Adipocyte (in vitro differentiated cells): ENCODE measurements at regions not wholly inside any gene's neighbourhood (a gene's known extent, or its start where the extent isn't known, plus 50 kb on each side); places are given as distances from the start of the nearest gene placed in this dataset.

ENCODE experiments used
- DNase-seq: peaks from one replicate; pipeline ENCODE4 v3.0.0-alpha.2; 2015; ENCODE audit warnings: low read depth
- H3K27me3 ChIP-seq: replicated peaks from 2 replicates; pipeline ENCODE4 v1.7.0; 2013; ENCODE audit warnings: mild to moderate bottlenecking, low read length, moderate library complexity; ENCODE audit not compliant: control insufficient read depth, insufficient read depth
- H3K36me3 ChIP-seq: 2 replicates; pipeline ENCODE4 v1.7.0; 2013; ENCODE audit warnings: low read length, mild to moderate bottlenecking, moderate library complexity; ENCODE audit not compliant: control insufficient read depth, insufficient read depth, severe bottlenecking
- H3K4me1 ChIP-seq: 2 replicates; pipeline ENCODE4 v1.7.0; 2013; ENCODE audit warnings: mild to moderate bottlenecking, low read length, moderate library complexity; ENCODE audit not compliant: control insufficient read depth, insufficient read depth
- H3K4me3 ChIP-seq: 2 replicates; pipeline ENCODE4 v1.7.0; 2013; ENCODE audit warnings: mild to moderate bottlenecking, low read length, moderate library complexity
- H3K9ac ChIP-seq: 2 replicates; pipeline ENCODE4 v1.7.0; 2013; ENCODE audit warnings: mild to moderate bottlenecking, low read length, moderate library complexity
- H3K9me3 ChIP-seq: 2 replicates; pipeline ENCODE4 v1.7.0; 2013; ENCODE audit warnings: mild to moderate bottlenecking, low read length, moderate library complexity; ENCODE audit not compliant: control insufficient read depth

- Histone ChIP-seq H3K36me3 (no peaks in the 10 kb centered on the region), H3K4me3 (no peak overlapping the region), H3K9me3 (no peaks in the 10 kb centered on the region), H3K9ac (no peak overlapping the region), H3K4me1 (no peaks in the 10 kb centered on the region), H3K27me3 (no peaks in the 10 kb centered on the region)
- no peak for DNase-seq
These were observed 523.0 kb downstream of the BCL11B start for GRCh38 chr14:98748966-98749365.

DNA sequence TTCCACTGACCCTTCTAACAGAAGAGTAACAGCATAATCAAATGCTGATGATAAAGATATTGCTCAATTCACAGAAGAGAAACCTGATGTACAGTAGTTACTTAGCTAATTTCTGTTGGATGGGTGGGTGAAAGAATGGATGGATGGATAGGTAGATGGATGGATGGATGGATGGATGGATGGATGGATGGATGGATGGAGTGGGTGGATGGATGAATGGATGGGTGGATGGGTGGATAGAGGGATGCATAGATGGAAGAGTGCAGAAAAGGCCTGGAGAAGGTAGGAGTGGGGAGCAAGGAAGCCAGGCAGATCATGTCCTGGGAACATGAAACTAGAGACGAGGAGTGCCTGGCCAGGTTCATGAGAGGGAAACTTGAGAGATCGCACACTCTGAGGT lies 520.9 kb downstream of the BCL11B start:
- H3K9me3 ChIP-seq = peaks cover 7% of the 10 kb centered on the region
- H3K27me3 ChIP-seq = no peaks in the 10 kb centered on the region
- H3K9ac ChIP-seq = no peak overlapping the region
- no peaks in the 10 kb centered on the region for H3K36me3 ChIP-seq
- H3K4me1 ChIP-seq = no peaks in the 10 kb centered on the region
- no peak for DNase-seq
- no peak overlapping the region for H3K4me3 ChIP-seq

- H3K9ac ChIP-seq = no peak overlapping the region
- no peak for DNase-seq
- H3K4me1 ChIP-seq = no peaks in the 10 kb centered on the region
- no peak overlapping the region for H3K4me3 ChIP-seq
- no peaks in the 10 kb centered on the region for H3K27me3 ChIP-seq
- H3K36me3 ChIP-seq = no peaks in the 10 kb centered on the region
- peaks cover 14% of the 10 kb centered on the region for H3K9me3 ChIP-seq
These were observed 519.3 kb downstream of the BCL11B start for GRCh38 chr14:98752660-98753059.

DNA sequence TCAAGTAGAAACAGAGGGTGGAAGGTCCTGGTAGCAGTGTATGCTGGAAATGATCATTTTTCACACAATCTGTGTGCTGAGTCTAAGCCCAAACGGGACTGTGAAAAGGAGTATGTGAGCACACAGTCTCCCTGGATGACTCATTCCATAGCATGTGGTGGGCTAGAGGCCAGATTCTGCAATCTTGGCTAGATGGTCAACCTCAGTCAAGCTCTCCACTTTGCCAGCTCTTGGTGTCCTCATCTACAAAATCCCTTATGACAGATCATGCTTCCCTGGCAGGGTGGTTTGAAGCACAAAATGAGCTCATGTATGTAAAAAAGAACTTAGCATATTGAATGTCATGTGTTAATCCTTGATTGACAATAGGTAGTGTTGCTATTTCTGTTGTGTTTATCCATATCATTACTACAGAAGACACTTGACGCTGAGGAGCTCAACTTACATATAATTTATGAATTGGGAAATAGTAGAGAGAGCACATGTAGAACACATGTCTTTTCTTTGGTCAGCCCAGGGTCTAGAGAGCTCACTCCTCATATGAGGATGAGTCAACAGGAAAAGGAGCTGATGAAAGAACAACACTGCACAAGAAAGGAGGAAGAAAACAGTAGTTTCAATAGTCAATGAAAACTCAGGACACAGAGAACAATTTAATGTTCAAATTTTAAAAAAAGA lies 517.5 kb downstream of the BCL11B start:
- peaks cover 14% of the 10 kb centered on the region for H3K9me3 ChIP-seq
- H3K9ac ChIP-seq = no peak overlapping the region
- H3K4me1 ChIP-seq = no peaks in the 10 kb centered on the region
- DNase-seq = no peak
- no peaks in the 10 kb centered on the region for H3K36me3 ChIP-seq
- H3K4me3 ChIP-seq = no peak overlapping the region
- no peaks in the 10 kb centered on the region for H3K27me3 ChIP-seq

GRCh38 chr14:98756749-98757148 lies 515.2 kb downstream of the BCL11B start:
- no peak for DNase-seq
- no peak overlapping the region for H3K4me3 ChIP-seq
- peaks cover 22% of the 10 kb centered on the region for H3K9me3 ChIP-seq
- H3K4me1 ChIP-seq = no peaks in the 10 kb centered on the region
- H3K27me3 ChIP-seq = no peaks in the 10 kb centered on the region
- H3K36me3 ChIP-seq = no peaks in the 10 kb centered on the region
- no peak overlapping the region for H3K9ac ChIP-seq

DNA sequence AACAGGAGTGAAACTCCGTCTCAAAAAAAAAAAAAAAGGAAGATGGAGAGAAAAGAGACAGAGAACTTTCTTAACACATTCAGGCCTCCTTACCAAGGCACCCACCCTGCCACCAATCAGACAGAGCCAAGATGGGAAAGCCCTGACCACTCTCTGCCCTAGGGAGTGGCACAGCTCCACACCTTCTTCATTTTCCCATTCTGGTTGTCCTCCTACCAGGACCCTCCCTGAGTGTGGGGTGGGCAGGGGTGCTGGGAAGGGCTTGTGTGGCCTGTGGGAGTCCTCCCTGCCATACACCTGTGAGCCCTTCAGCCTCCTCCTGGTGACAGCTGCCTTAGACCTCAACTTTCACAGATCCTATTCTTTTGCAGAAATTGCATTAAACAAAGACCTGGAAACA lies 513.6 kb downstream of the BCL11B start:
- DNase-seq = no peak
- H3K4me3 ChIP-seq = no peak overlapping the region
- H3K9me3 ChIP-seq = peaks cover 32% of the 10 kb centered on the region
- no peaks in the 10 kb centered on the region for H3K36me3 ChIP-seq
- H3K9ac ChIP-seq = no peak overlapping the region
- no peaks in the 10 kb centered on the region for H3K4me1 ChIP-seq
- no peaks in the 10 kb centered on the region for H3K27me3 ChIP-seq

GRCh38 chr14:98761993-98762392 lies 510.0 kb downstream of the BCL11B start:
- no peaks in the 10 kb centered on the region for H3K27me3 ChIP-seq
- peaks cover 30% of the 10 kb centered on the region for H3K9me3 ChIP-seq
- no peaks in the 10 kb centered on the region for H3K4me1 ChIP-seq
- no peak for DNase-seq
- H3K36me3 ChIP-seq = no peaks in the 10 kb centered on the region
- H3K4me3 ChIP-seq = no peak overlapping the region
- no peak overlapping the region for H3K9ac ChIP-seq

DNA sequence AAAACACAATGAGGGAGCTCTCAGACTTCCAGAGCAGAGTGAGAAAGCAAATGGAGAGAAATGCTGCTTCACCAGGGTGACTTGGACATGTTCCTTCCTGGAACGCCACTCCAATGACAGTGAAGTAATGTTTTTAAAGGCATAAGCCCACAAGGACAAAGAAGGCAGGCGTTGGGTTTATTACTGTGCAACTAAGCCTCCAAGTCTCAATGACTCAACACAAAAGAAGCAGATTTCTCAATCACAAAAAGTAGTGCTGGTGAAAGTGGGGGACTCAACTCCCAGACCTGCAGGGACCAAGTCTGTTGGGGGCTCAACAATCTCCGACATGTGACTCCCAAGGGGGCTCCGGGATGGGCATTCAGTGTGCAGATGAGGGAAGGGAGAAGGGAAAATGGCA lies 505.2 kb downstream of the BCL11B start:
- Histone ChIP-seq H3K9me3 (peaks cover 20% of the 10 kb centered on the region), H3K4me3 (no peak overlapping the region), H3K36me3 (no peaks in the 10 kb centered on the region), H3K27me3 (no peaks in the 10 kb centered on the region), H3K9ac (no peak overlapping the region), H3K4me1 (no peaks in the 10 kb centered on the region)
- DNase-seq = no peak

DNA sequence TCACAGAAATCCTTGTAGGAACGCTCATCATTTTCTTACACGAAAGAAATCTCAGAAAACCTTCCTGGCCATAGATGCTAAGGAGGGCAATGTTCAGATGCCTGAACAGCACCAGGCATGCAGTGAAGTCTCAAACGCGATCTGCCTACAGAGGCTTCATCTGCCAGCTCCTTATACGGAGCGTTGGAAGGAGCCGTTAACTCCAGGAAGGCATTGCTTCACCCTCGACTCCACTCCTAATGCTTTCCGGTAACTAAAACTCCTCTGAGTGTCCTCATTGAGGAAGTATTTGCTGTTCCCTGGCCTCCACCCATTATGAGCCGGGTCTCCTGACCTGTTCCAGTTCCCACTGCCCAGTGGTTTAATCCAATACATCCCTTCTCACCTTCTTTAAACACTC lies 502.7 kb downstream of the BCL11B start:
- H3K9ac ChIP-seq = no peak overlapping the region
- H3K9me3 ChIP-seq = peaks cover 8% of the 10 kb centered on the region
- no peak for DNase-seq
- no peaks in the 10 kb centered on the region for H3K4me1 ChIP-seq
- H3K27me3 ChIP-seq = no peaks in the 10 kb centered on the region
- no peaks in the 10 kb centered on the region for H3K36me3 ChIP-seq
- no peak overlapping the region for H3K4me3 ChIP-seq

DNA sequence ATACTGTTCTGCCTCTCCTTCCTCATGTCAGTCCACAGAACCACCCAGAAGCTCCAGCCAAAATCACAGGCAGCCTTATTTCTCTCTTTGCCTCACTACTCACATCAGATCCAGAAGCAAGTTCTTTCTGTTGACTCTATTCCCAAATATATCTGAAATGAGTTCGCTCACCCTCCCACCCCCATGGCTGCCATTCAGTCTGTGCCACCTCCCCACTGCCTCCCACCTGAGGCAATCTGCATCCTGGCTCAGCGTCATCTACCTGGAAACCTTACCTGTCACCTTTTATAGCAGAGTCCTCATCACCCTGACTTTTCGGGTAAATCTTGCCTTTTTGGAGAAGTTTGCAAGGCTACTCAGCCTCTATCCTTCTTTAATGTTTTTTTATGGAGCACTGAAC lies 501.8 kb downstream of the BCL11B start:
- H3K9ac ChIP-seq = no peak overlapping the region
- DNase-seq = no peak
- peaks cover 5% of the 10 kb centered on the region for H3K9me3 ChIP-seq
- no peaks in the 10 kb centered on the region for H3K36me3 ChIP-seq
- H3K27me3 ChIP-seq = no peaks in the 10 kb centered on the region
- no peaks in the 10 kb centered on the region for H3K4me1 ChIP-seq
- H3K4me3 ChIP-seq = no peak overlapping the region

- H3K4me1 ChIP-seq = no peaks in the 10 kb centered on the region
- no peak overlapping the region for H3K4me3 ChIP-seq
- H3K9ac ChIP-seq = no peak overlapping the region
- no peaks in the 10 kb centered on the region for H3K27me3 ChIP-seq
- DNase-seq = no peak
- H3K9me3 ChIP-seq = peaks cover 5% of the 10 kb centered on the region
- no peaks in the 10 kb centered on the region for H3K36me3 ChIP-seq
These were observed 498.2 kb downstream of the BCL11B start for GRCh38 chr14:98773814-98774213.

DNA sequence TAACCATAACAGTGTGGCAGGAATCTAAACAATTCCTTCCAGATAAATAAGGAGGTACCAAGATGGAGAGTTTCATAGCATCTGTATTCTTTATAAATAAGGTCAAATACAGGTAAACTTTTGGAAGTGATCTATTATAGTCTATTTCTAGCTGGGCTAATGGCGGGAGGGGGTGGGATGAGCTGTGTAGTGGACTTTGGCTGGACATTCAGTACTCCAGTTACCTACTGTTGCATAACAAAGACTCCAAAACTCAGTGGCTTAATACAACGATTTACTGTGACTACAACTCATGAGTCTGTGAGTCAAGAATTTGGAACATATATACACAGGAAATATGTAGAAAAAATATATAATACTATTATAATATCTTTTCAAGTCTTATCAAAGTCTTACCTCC lies 496.1 kb downstream of the BCL11B start:
- no peaks in the 10 kb centered on the region for H3K27me3 ChIP-seq
- no peak overlapping the region for H3K9ac ChIP-seq
- H3K4me1 ChIP-seq = no peaks in the 10 kb centered on the region
- H3K4me3 ChIP-seq = no peak overlapping the region
- no peak for DNase-seq
- H3K9me3 ChIP-seq = peaks cover 5% of the 10 kb centered on the region
- H3K36me3 ChIP-seq = no peaks in the 10 kb centered on the region
